Hippocampal formation (tissue), 2 donors: ENCODE measurements at regions not wholly inside any gene's neighbourhood (a gene's known extent, or its start where the extent isn't known, plus 50 kb on each side); places are given as distances from the start of the nearest gene placed in this dataset.
A peak's percentile ranks its signal among the peaks of the same experiment; 100 is the strongest.
"Not testable (repeated sequence)": the region's sequence is repeated elsewhere in the genome, so short reads cannot be mapped to it uniquely, and the experiment has no call there.

Source experiments
- DNase-seq, 2 donors: peaks; one replicate each; lab custom pipeline; 2025; lab: John Stamatoyannopoulos, UW

- DNase-seq: no peak
Measured at GRCh38 chr6:16948396-16948795, 153.5 kb upstream of the STMND1 start.

- peak in 1 of 2 donors; percentile 0 for DNase-seq
Measured at GRCh38 chr6:16947375-16948015, 154.4 kb upstream of the STMND1 start.

GRCh38 chr6:16944596-16944995, 157.3 kb upstream of the STMND1 start:
- no peak for DNase-seq

GRCh38 chr6:16939839-16940238, 162.0 kb upstream of the STMND1 start:
- DNase-seq: no peak

- no peak for DNase-seq
Measured at GRCh38 chr6:16939351-16939750, 162.5 kb upstream of the STMND1 start.

GRCh38 chr6:16936893-16937292, 165.0 kb upstream of the STMND1 start:
- no peak for DNase-seq

GRCh38 chr6:16933961-16934360, 167.9 kb upstream of the STMND1 start:
- DNase-seq: no peak

- DNase-seq: no peak
Measured at GRCh38 chr6:16933532-16933931, 168.3 kb upstream of the STMND1 start.

- DNase-seq: no peak
Measured at GRCh38 chr6:16932920-16933319, 168.9 kb upstream of the STMND1 start.

GRCh38 chr6:16931079-16931478, 169.8 kb upstream of the ATXN1 start:
- not testable (repeated sequence) for DNase-seq

- DNase-seq: no peak
Measured at GRCh38 chr6:16930432-16930831, 169.2 kb upstream of the ATXN1 start.

- no peak for DNase-seq
Measured at GRCh38 chr6:16929809-16930208, 168.5 kb upstream of the ATXN1 start.

- no peak for DNase-seq
Measured at GRCh38 chr6:16928387-16928786, 167.1 kb upstream of the ATXN1 start.

GRCh38 chr6:16927205-16927604, 165.9 kb upstream of the ATXN1 start:
- DNase-seq: no peak

- no peak for DNase-seq
Measured at GRCh38 chr6:16925461-16925860, 164.2 kb upstream of the ATXN1 start.

- no peak for DNase-seq
Measured at GRCh38 chr6:16922282-16922681, 161.0 kb upstream of the ATXN1 start.

GRCh38 chr6:16921399-16922110, 160.3 kb upstream of the ATXN1 start:
- no peak for DNase-seq

GRCh38 chr6:16918586-16918985, 157.3 kb upstream of the ATXN1 start:
- DNase-seq: no peak

- DNase-seq: no peak
Measured at GRCh38 chr6:16914184-16914583, 152.9 kb upstream of the ATXN1 start.

GRCh38 chr6:16912756-16913155, 151.5 kb upstream of the ATXN1 start:
- DNase-seq: no peak

- no peak for DNase-seq
Measured at GRCh38 chr6:16911088-16911487, 149.8 kb upstream of the ATXN1 start.

GRCh38 chr6:16909658-16910360, 148.5 kb upstream of the ATXN1 start:
- no peak for DNase-seq

GRCh38 chr6:16907991-16908390, 146.7 kb upstream of the ATXN1 start:
- no peak for DNase-seq
